HG02763 (cell line): ENCODE measurements at regions not wholly inside any gene's neighbourhood (a gene's known extent, or its start where the extent isn't known, plus 50 kb on each side); places are given as distances from the start of the nearest gene placed in this dataset.
"Not testable (repeated sequence)": the region's sequence is repeated elsewhere in the genome, so short reads cannot be mapped to it uniquely, and the experiment has no call there.

Source experiments
- ATAC-seq: cut with Tn5 transposase; IDR thresholded peaks from one replicate; pipeline ENCODE4 v1.9.1; 2021; ENCODE audit warnings: mild to moderate bottlenecking, moderate library complexity; ENCODE audit not compliant: unreplicated experiment

DNA sequence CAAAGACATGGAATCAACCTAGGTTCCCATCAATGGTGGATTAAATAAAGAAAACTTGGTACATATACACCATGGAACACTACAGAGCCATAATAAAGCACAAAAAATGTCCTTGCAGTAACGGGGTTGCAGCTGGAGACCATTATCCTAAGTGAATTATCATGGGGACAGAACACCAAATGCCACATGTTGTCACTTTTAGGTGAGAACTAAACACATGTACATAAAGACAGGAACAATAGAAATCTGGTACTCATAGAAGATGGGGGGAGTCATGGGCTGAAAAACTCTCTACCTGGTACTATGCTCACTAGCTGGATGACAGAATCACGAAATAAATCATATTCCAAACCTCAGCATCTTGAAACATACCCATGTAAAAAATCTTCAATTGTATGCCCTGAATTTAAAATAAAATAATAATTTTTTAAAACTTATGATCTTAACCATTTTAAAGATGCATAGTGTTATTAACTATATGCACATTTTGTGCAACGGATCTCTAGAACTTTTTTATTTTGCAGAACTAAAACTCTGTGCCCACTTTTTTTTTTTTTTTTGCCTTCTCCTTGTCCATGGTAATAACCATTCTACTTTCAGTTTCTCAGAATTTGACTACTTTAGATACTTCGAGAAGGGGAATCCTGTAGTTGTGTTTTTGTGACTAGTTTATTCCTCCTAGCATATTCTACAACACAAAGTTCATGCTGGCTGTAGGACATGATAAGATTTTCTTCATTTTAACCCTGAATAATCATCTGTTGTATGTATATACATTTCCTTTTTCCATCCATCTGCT, 1081.6 kb upstream of the ACO1 start:
- ATAC-seq = peak; percentile 70

DNA sequence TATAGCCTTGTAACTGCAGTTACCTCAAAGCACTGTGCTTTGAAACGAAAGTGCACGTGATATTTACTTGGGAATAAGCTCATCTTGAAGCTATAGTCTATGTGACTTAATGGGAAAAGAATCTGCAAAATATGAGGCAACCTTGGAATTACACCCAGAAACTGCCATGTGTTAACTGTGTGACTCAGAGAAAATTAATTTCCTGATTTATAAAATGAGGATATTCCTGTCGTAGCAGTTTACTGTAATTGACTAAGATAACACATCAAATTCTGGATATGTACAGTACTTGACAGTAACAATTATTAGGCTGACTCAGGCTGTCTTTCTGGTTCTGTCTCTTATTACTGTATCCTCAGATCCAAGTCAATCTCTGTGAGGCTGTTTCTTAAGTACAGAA, 1079.9 kb upstream of the ACO1 start:
- no peak for ATAC-seq

- ATAC-seq = no peak
These were observed 1070.2 kb upstream of the ACO1 start for GRCh38 chr9:31314241-31314640.

GRCh38 chr9:31320494-31320893, 1063.9 kb upstream of the ACO1 start:
- ATAC-seq = no peak

DNA sequence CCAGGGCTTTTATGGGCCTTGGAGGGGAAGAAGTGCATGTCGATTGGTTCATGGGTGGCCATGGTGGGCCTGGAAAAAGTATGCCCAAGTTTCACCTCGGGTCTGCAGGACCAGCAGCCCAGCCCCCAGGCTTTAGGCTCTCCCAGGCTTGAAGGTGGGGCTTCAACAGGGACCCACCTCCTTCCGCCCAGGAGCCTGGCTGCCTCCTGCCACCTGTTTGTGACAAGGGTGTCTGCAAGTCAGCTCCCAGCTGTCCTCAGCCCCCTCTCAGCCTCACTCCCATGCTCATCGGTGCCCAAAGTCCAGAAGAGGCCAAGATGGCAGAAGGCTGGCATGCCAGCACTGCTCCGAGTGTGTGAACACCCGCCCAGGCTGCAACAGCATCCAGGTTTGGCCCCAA, 1063.2 kb upstream of the ACO1 start:
- ATAC-seq = no peak

DNA sequence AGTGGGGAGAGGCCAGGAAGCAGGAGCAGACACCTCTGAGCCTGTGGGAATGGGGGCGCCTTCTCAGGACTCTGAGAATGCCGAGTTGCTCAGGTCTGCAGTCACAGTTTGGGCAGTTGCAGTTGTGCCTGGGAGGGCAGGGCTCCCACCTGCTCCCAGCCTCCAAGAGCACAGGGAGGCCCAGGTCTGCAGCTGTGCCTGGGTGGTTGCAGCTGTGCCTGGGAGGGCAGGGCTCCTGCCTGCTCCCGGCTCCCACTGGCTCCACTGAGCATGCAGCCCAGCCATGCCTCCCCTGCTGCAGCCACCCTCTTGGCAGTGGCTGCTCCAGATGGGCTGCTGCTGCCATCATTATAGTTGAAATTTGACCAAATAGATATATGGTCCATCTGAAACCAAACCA, 1062.8 kb upstream of the ACO1 start:
- no peak for ATAC-seq

GRCh38 chr9:31323726-31324444, 1060.6 kb upstream of the ACO1 start:
- ATAC-seq = no peak

GRCh38 chr9:31325778-31326177, 1058.7 kb upstream of the ACO1 start:
- ATAC-seq = no peak

- ATAC-seq = not testable (repeated sequence)
These were observed 1057.6 kb upstream of the ACO1 start for GRCh38 chr9:31326883-31327282.

GRCh38 chr9:31334837-31335528, 1049.5 kb upstream of the ACO1 start:
- ATAC-seq = no peak

DNA sequence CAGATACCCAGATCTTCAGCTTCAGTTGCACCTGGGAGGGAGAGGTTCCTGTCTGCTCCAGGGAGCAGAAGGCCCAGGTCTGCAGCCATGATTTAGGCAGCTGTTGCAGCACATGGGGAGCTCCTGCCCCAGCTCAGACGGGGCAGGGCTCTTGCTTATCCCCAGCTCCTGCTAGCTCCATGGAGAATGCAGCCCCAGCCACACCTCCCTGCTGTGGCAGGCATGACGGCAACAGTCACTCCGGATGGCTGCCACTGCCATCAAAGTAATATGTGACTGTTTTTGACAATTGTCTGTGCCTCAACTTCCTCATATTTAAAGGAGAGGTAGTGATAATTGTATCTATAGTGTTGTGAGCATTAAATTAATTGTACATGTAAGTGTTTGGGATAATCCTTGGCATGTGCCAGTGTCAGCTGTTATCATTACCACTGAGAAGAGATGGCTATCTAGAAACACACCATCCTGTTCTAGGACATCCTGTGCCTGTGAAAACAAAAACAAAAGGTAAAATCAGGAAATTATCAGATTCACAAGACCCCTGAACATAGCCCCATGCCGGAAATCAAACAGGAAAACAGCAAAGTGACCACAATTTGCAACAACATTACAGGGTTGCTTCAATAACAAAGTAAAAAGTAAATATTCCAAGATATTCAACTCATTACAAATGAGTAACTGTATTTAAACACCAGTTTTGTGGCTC, 1048.8 kb upstream of the ACO1 start:
- ATAC-seq = no peak

GRCh38 chr9:31336386-31336785, 1048.1 kb upstream of the ACO1 start:
- ATAC-seq = no peak

DNA sequence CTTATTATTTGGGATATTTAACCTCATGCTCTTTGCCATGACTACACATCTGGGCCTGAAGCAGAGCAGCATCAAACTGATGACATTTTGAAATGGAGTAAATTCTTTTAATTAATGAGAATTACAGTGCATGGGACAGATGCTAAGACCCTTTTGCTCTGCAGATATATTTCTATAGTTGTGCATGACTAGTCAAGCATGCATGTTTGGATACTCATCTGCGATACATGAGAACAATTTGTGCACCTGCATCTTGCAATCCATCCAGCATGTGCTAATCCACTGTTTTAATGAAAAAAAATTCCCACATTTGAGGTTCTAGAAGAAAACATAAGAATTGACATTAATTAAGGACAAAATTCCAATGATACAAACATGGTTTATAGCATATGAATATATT, 1047.6 kb upstream of the ACO1 start:
- ATAC-seq = no peak

DNA sequence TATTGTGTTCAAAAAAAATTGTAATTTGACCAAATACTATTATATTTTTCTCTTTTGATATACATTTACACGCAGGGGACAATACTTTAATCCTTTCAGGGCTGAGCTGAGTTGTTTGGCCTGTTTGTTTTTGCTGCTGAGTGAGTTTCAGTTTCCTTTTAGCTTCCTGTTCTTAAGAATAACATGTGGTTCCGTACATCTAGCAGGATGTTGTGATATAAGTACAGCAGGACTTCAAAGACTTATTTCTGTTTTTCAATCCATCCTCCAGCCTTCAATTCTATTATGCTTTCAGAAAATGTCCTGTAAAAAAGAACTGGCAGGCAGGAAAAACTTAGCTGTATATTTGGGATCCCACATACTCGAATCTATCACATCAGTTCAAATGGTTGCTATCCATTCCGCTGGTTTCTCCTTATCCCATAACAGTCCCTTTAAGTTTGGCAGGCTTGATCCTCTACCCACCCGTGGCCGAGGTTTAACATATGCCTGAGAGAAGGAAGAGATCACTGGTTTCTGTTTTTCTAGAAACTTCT, 1037.3 kb upstream of the ACO1 start:
- peak; percentile 99 for ATAC-seq

GRCh38 chr9:31355159-31355882, 1029.1 kb upstream of the ACO1 start:
- ATAC-seq = no peak

GRCh38 chr9:31355965-31356364, 1028.5 kb upstream of the ACO1 start:
- no peak for ATAC-seq

DNA sequence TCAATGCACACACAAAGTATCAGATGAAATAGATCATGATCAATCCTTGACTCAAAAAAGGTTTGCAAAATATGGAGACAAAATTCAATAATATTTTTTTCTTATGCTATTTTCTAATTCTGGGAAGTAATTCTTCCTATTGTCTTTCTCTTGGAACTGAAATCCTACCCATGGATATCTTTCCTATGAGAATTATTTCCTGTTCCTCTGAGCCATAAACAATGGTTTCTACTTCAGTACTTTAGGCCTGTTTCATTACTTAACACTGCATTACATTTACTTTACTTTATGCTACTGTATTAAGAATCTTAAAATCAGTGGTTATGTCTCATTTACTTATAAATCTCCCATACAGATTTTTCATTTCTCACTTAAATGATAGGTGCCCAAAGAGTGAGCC, 1025.4 kb upstream of the ACO1 start:
- ATAC-seq = no peak

- no peak for ATAC-seq
These were observed 1020.3 kb upstream of the ACO1 start for GRCh38 chr9:31364171-31364570.

- ATAC-seq = no peak
These were observed 1011.5 kb upstream of the ACO1 start for GRCh38 chr9:31372799-31373587.

- ATAC-seq = no peak
These were observed 1007.1 kb upstream of the ACO1 start for GRCh38 chr9:31377358-31377757.
